Gastrocnemius medialis (tissue), 4 donors: ENCODE measurements at regions not wholly inside any gene's neighbourhood (a gene's known extent, or its start where the extent isn't known, plus 50 kb on each side); places are given as distances from the start of the nearest gene placed in this dataset.

ENCODE experiments used
- ATAC-seq, 2 donors: fragments of 150-250 bp; one replicate each; pipeline ENCODE4 v1.9.1; 2016
- DNase-seq, 2 donors: peaks; one replicate each; pipeline ENCODE4 v3.0.0-alpha.2; 2019
- H3K27ac ChIP-seq, 4 donors: fragments of 200-600 bp; sonication (generic); 1 replicate in 1 of 4; 2 replicates in 3 of 4; pipeline ENCODE4 v1.5.1; 2016 to 2018; ENCODE audit warnings: mild to moderate bottlenecking in 2 of 4, moderate library complexity in 1 of 4
- H3K27me3 ChIP-seq, 3 donors: fragments of 200-600 bp; sonication (generic) in 2 of 3; 1 replicate in 1 of 3; 2 replicates in 2 of 3; pipeline versions ENCODE4 v1.5.1 to v1.6.0; 2016 to 2019; ENCODE audit warnings: mild to moderate bottlenecking in 1 of 3, moderate library complexity in 1 of 3
- H3K36me3 ChIP-seq, 2 donors: fragments of 200-600 bp; sonication (generic) in 1 of 2; one replicate each; pipeline ENCODE4 v1.5.1; 2017 to 2018
- H3K4me1 ChIP-seq, 2 donors: fragments of 200-600 bp; sonication (generic) in 1 of 2; one replicate each; pipeline ENCODE4 v1.5.1; 2016 to 2017; ENCODE audit warnings: mild to moderate bottlenecking in 2 of 2
- H3K4me3 ChIP-seq, 4 donors: fragments of 200-600 bp; sonication (generic) in 3 of 4; 1 replicate in 1 of 4; 2 replicates in 3 of 4; pipeline ENCODE4 v1.5.1; 2016 to 2019; ENCODE audit warnings: mild to moderate bottlenecking in 2 of 4
- H3K9me3 ChIP-seq, 3 donors: fragments of 200-600 bp; sonication (generic) in 2 of 3; 1 replicate in 1 of 3; 2 replicates in 2 of 3; pipeline ENCODE4 v1.5.1; 2016 to 2019
- POLR2A ChIP-seq, 2 donors: fragments of 450-650 bp; IDR thresholded peaks; one replicate each; pipeline ENCODE4 v1.6.1; 2017; ENCODE audit warnings: antibody characterized with exemption in 2 of 2, mild to moderate bottlenecking in 2 of 2, moderate library complexity in 2 of 2
- in situ Hi-C, 4 donors: fragments of 200-750 bp; cut with MboI; loops; one replicate each; pipeline versions ENCODE4 v1.15.0 to v1.8.0; 2017; ENCODE audit warnings: low sequenced_read_pairs in 4 of 4
- intact Hi-C: fragments of 100-400 bp; cut with DNase I; formaldehyde crosslinking; loops from one replicate; pipeline ENCODE4 v1.15.1; 2023; ENCODE audit warnings: low total_unique reads
- TF ChIP-seq, protein P1 (sequence below), 5 experiments: fragments of 450-650 bp in 3 of 5; fragments of 200-600 bp in 2 of 5; sonication (generic) in 2 of 5; IDR thresholded peaks in 4 of 5; conservative IDR thresholded peaks in 1 of 5; 1 replicate in 4 of 5; 2 replicates in 1 of 5; pipeline ENCODE4 v1.5.1; 2016 to 2019; ENCODE audit warnings: antibody characterized with exemption in 5 of 5, mild to moderate bottlenecking in 3 of 5, moderate library complexity in 3 of 5

DNA sequence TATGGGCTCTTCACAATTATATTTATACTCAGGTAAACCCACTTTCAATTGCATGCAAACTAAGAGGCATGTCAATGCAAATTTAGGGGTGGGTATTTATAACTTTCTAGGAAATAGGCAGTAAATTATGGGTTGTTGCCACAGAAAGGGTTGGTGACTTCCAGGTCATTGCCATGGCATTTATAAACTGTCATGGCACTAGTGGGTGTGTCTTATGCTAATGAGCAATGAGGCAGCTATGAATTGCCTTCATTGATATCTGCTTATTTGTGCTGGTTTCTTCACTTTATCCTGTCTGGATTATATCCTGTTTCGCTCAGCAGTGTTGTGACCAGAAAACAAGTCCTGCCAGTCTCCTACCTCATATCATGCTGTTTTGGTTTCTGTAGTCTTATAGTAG is 597.3 kb upstream of the DAB2 start:
- intact Hi-C loops: loop anchor here (5.0 kb wide), 1 partner anchor 665 kb away; no protein-coding TSS in a partner anchor
- ATAC-seq: no peak
- no peak overlapping the region for H3K27ac ChIP-seq
- TF ChIP-seq, protein P1, sequence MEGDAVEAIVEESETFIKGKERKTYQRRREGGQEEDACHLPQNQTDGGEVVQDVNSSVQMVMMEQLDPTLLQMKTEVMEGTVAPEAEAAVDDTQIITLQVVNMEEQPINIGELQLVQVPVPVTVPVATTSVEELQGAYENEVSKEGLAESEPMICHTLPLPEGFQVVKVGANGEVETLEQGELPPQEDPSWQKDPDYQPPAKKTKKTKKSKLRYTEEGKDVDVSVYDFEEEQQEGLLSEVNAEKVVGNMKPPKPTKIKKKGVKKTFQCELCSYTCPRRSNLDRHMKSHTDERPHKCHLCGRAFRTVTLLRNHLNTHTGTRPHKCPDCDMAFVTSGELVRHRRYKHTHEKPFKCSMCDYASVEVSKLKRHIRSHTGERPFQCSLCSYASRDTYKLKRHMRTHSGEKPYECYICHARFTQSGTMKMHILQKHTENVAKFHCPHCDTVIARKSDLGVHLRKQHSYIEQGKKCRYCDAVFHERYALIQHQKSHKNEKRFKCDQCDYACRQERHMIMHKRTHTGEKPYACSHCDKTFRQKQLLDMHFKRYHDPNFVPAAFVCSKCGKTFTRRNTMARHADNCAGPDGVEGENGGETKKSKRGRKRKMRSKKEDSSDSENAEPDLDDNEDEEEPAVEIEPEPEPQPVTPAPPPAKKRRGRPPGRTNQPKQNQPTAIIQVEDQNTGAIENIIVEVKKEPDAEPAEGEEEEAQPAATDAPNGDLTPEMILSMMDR (IDR thresholded peaks at IDR 0.05 in 4 of 5, conservative IDR thresholded peaks at IDR 0.05 in 1 of 5): no peak
- no peak for TF ChIP-seq POLR2A (IDR thresholded peaks at IDR 0.05)
- H3K4me1 ChIP-seq: no peaks in the 10 kb centered on the region
- H3K36me3 ChIP-seq: no peaks in the 10 kb centered on the region
- no peaks in the 10 kb centered on the region for H3K9me3 ChIP-seq
- H3K4me3 ChIP-seq: no peak overlapping the region
- DNase-seq: no peak
- in situ Hi-C loops: no loop called here
- no peaks in the 10 kb centered on the region for H3K27me3 ChIP-seq

DNA sequence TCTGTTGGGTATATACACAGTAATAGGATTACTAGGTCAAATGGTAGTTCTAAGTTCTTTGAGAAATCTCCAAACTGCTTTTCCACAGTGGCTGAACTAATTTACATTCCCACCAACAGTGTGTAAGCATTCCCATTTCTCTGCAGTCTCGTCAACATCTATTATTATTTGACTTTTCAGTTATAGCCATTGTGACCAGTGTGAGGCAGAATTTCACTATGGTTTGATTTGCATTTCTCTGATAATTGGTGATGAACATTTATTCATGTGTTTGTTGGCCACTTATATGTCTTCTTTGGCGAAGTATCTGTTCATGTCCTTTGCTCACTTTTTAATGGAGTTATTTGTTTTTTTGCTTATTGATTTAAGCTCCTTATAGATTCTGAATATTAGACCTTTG is 596.2 kb upstream of the DAB2 start:
- Histone ChIP-seq H3K9me3 (no peaks in the 10 kb centered on the region), H3K4me3 (no peak overlapping the region), H3K27me3 (no peaks in the 10 kb centered on the region), H3K27ac (no peak overlapping the region), H3K4me1 (no peaks in the 10 kb centered on the region), H3K36me3 (no peaks in the 10 kb centered on the region)
- DNase-seq (no peak), ATAC-seq (no peak)
- intact Hi-C loops: loop anchor here (5.0 kb wide), 1 partner anchor 666 kb away; no protein-coding TSS in a partner anchor
- in situ Hi-C loops: no loop called here
- TF ChIP-seq POLR2A (IDR thresholded peaks at IDR 0.05): no peak
- TF ChIP-seq, protein P1 (IDR thresholded peaks at IDR 0.05 in 4 of 5, conservative IDR thresholded peaks at IDR 0.05 in 1 of 5): no peak

DNA sequence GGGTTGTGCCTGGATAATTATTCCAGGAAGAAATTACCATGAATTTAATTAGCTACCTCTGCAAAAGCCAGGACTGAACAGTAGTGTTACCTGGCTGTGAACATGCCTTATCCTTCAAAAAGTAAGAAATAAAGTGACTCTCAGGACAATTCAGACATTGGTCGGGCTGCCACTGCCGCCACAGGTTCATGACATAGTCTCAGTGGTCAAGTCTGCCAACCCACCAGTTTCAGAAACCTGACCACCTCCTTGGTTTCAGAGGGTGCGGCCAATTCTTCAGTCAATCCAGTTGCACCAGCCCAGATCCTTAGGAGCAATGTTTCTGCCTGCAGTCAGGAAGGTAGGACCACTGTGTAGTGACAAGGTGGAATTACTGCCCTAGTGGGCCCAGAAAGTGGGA is 593.1 kb upstream of the DAB2 start:
- no peaks in the 10 kb centered on the region for H3K36me3 ChIP-seq
- ATAC-seq (no peak), DNase-seq (no peak)
- no peaks in the 10 kb centered on the region for H3K4me1 ChIP-seq
- intact Hi-C loops: no loop called here
- H3K9me3 ChIP-seq: no peaks in the 10 kb centered on the region
- H3K27ac ChIP-seq: no peak overlapping the region
- TF ChIP-seq POLR2A (IDR thresholded peaks at IDR 0.05): no peak
- TF ChIP-seq, protein P1 (IDR thresholded peaks at IDR 0.05 in 4 of 5, conservative IDR thresholded peaks at IDR 0.05 in 1 of 5): no peak
- H3K4me3 ChIP-seq: no peak overlapping the region
- in situ Hi-C loops: no loop called here
- no peaks in the 10 kb centered on the region for H3K27me3 ChIP-seq

DNA sequence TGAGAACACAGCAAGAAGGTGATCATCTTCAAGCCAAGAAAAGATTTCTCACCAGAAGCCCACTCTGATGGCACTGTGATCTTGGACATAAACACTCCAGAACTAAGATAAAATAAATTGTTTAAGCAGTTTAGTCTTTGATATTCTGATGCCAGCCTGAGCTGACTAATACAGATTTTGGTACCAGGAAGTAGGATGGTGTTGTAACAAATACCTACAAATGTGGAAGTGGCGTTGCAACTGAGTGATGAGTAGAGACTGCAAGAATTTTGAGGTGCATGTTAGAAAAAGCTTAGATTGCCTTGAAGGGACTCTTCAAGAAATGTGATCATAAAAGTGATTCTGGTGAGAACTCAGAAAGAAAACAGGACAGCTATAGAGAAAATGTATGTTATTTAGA is 592.4 kb upstream of the DAB2 start:
- H3K4me1 ChIP-seq: no peaks in the 10 kb centered on the region
- DNase-seq: no peak
- H3K4me3 ChIP-seq: no peak overlapping the region
- no peaks in the 10 kb centered on the region for H3K36me3 ChIP-seq
- in situ Hi-C loops: no loop called here
- H3K9me3 ChIP-seq: no peaks in the 10 kb centered on the region
- no peak for TF ChIP-seq POLR2A (IDR thresholded peaks at IDR 0.05)
- TF ChIP-seq, protein P1 (IDR thresholded peaks at IDR 0.05 in 4 of 5, conservative IDR thresholded peaks at IDR 0.05 in 1 of 5): no peak
- no peak for ATAC-seq
- H3K27ac ChIP-seq: no peak overlapping the region
- no peaks in the 10 kb centered on the region for H3K27me3 ChIP-seq
- intact Hi-C loops: no loop called here

DNA sequence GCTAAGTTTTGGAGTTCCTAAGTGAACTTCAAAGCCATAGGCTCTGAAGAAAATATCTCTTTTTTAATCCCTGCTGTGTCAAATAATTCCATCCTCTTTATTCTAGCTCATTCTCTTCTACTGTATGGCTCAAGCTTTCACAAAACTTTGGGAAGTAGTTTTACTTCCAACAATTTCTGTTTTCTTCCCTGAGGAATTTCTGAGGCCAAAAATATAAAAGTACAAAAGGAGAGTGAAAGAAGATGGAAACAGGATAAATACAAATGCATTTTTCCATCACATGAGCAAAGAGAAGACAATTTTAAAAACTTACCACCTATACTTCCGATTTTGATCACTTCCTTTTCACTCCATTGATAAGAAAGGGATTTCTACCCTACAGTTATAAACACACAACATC is 585.7 kb upstream of the DAB2 start:
- DNase-seq (no peak), ATAC-seq (no peak)
- no peak overlapping the region for H3K27ac ChIP-seq
- intact Hi-C loops: no loop called here
- no peak for TF ChIP-seq POLR2A (IDR thresholded peaks at IDR 0.05)
- TF ChIP-seq, protein P1 (IDR thresholded peaks at IDR 0.05 in 4 of 5, conservative IDR thresholded peaks at IDR 0.05 in 1 of 5): no peak
- H3K36me3 ChIP-seq: no peaks in the 10 kb centered on the region
- H3K4me3 ChIP-seq: no peak overlapping the region
- H3K27me3 ChIP-seq: no peaks in the 10 kb centered on the region
- in situ Hi-C loops: no loop called here
- H3K4me1 ChIP-seq: no peaks in the 10 kb centered on the region
- H3K9me3 ChIP-seq: no peaks in the 10 kb centered on the region
